GM18505 (cell line): ENCODE measurements at regions not wholly inside any gene's neighbourhood (a gene's known extent, or its start where the extent isn't known, plus 50 kb on each side); places are given as distances from the start of the nearest gene placed in this dataset.

ENCODE experiments used
- ATAC-seq: cut with Tn5 transposase; IDR thresholded peaks from one replicate; pipeline ENCODE4 v1.9.1; 2021; ENCODE audit not compliant: unreplicated experiment
- POLR2A ChIP-seq: IDR thresholded peaks from 4 replicates; pipeline ENCODE4 v1.6.1; 2011; ENCODE audit warnings: borderline replicate concordance; ENCODE audit not compliant: insufficient read depth, insufficient read length; ENCODE audit errors: extremely low read depth

- no peak for TF ChIP-seq POLR2A
- ATAC-seq = no peak
Measured at GRCh38 chr1:163874070-163874469, 552.3 kb downstream of the NUF2 start.

- TF ChIP-seq POLR2A = no peak
- ATAC-seq = no peak
Measured at GRCh38 chr1:163875200-163875926, 553.6 kb downstream of the NUF2 start.

- no peak for TF ChIP-seq POLR2A
- no peak for ATAC-seq
Measured at GRCh38 chr1:163875927-163876320, 554.2 kb downstream of the NUF2 start.

GRCh38 chr1:163876546-163876945, 554.8 kb downstream of the NUF2 start:
- no peak for ATAC-seq
- TF ChIP-seq POLR2A = no peak

GRCh38 chr1:163877016-163877415, 555.3 kb downstream of the NUF2 start:
- no peak for ATAC-seq
- no peak for TF ChIP-seq POLR2A

- TF ChIP-seq POLR2A = no peak
Measured at GRCh38 chr1:163885510-163885909, 563.8 kb downstream of the NUF2 start.

GRCh38 chr1:163896001-163896400, 574.2 kb downstream of the NUF2 start:
- ATAC-seq = no peak
- no peak for TF ChIP-seq POLR2A

More at GRCh38 chr1:163885510-163885909, 563.8 kb downstream of the NUF2 start:
- no peak for ATAC-seq

GRCh38 chr1:163897412-163898155, 575.8 kb downstream of the NUF2 start:
- no peak for TF ChIP-seq POLR2A
- ATAC-seq = no peak

GRCh38 chr1:163906283-163906682, 584.5 kb downstream of the NUF2 start:
- TF ChIP-seq POLR2A = no peak
- ATAC-seq = no peak

GRCh38 chr1:163912170-163912884, 590.6 kb downstream of the NUF2 start:
- no peak for ATAC-seq
- no peak for TF ChIP-seq POLR2A

GRCh38 chr1:163914785-163915413, 593.1 kb downstream of the NUF2 start:
- ATAC-seq = peak; percentile 85
- no peak for TF ChIP-seq POLR2A

GRCh38 chr1:163922743-163923201, 601.0 kb downstream of the NUF2 start:
- no peak for TF ChIP-seq POLR2A
- peak; percentile 87 for ATAC-seq

- no peak for TF ChIP-seq POLR2A
- no peak for ATAC-seq
Measured at GRCh38 chr1:163924041-163924440, 602.3 kb downstream of the NUF2 start.
